ENCODE measurements at regions not wholly inside any gene's neighbourhood (a gene's known extent, or its start where the extent isn't known, plus 50 kb on each side); places are given as distances from the start of the nearest gene placed in this dataset.

DNA sequence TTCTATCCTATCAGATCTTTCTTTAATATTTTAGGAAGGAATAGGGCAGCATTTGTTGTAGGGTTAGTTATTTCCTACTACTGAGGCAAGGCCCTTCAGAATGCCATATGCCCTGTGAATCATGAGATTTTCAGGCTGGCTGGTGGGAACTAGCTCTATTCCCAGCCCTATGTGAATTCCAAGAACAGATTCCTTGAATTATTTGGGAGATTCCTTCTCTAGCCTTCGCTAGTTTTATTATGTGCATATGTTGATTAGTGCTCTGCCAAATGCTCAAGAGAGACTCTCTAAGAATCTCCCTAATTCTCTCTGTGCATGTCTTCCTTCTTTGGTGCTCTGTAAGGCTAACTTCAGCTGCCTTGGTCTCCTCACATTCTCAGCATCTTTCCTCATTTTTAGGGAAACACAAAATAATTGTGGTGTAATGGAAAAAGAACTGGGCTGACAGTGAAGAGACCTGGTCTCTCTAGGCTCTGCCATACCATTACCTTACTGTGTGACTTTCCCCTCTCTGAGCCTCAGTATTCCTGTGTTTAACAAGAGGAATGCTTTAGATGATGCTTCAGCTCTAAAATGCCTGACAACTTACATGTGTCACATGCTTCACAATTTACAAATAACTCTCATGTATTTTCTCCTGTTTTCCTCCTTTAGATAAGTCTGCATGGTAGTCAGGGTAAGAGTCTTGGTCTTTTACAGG is 79.7 kb downstream of the VMA21 start:
- DNase-seq = no peak

DNA sequence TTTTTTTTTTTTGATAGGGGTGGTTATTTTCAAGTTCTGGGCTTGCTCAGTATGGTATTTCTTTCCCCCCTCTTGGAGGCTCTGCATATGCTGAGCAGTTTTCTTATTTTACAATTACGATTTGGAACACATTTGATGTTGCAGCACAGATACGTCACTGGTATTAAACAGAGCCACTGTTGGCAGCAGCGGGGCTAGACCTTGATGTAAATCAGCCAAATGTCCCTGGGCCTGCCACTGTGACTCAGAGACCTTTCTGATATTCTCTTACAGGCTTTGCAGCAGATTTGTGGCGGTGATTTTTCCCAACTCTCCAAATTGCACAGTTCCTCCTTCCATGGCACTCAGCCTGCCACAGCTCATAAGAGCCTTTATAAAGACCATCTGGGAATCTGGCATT is 81.1 kb downstream of the VMA21 start:
- no peak for DNase-seq

- peak; percentile 30 for DNase-seq
Measured at GRCh38 chrX:151488677-151489076, 74.8 kb upstream of the PASD1 start.

GRCh38 chrX:151505796-151506195 is 57.7 kb upstream of the PASD1 start:
- no peak for DNase-seq

- DNase-seq = no peak
Measured at GRCh38 chrX:151510203-151510602, 53.3 kb upstream of the PASD1 start.

DNA sequence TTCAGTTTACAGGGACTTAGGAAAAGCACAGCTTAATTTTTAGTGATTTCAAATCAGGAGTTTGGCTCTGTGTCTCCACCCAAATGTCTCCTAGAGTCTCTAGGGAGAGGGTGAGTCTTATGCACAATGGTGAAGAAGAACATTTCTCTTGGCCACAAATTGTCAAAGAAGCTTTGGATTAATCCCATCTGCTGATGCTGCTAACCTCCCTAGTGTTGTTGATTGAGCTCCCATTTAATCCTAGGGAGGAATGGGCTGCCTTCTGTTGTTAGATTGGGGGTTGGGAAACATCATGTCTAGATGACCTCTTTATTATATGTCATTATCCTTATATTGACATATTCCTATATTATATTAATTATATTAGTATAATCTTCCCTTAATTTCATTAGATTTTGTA is 50.0 kb upstream of the PASD1 start:
- DNase-seq = no peak

Data from CD4-positive, alpha-beta T cell treated with Interleukin-10 for 1 hour (primary cell).